GM23338 (cell line): ENCODE measurements at regions not wholly inside any gene's neighbourhood (a gene's known extent, or its start where the extent isn't known, plus 50 kb on each side); places are given as distances from the start of the nearest gene placed in this dataset.

ENCODE experiments used
- ATAC-seq: fragments of 200-7000 bp; cut with Tn5 transposase; 3 replicates; pipeline ENCODE4 v1.9.1; 2020
- DNase-seq: peaks from one replicate; pipeline ENCODE4 v3.0.0-alpha.2; 2015; ENCODE audit warnings: low spot score
- H2AFZ ChIP-seq: fragments of 200-600 bp; sonication (generic); 2 replicates; pipeline ENCODE4 v1.8.0; 2016; ENCODE audit warnings: antibody characterized with exemption, mild to moderate bottlenecking, moderate library complexity
- H3F3A ChIP-seq: fragments of 200-600 bp; sonication (generic); replicated peaks from 2 replicates; pipeline ENCODE4 v1.8.0; 2017; ENCODE audit warnings: antibody characterized with exemption, mixed run types, low read depth
- H3K27ac ChIP-seq: fragments of 200-600 bp; sonication (generic); 2 replicates; pipeline ENCODE4 v1.6.1; 2016; ENCODE audit warnings: low read depth
- H3K27me3 ChIP-seq: fragments of 200-600 bp; sonication (generic); 2 replicates; pipeline ENCODE4 v1.8.0; 2016; ENCODE audit warnings: mild to moderate bottlenecking, mixed run types, moderate library complexity; ENCODE audit not compliant: insufficient read depth
- H3K36me3 ChIP-seq: fragments of 200-600 bp; sonication (generic); 2 replicates; pipeline ENCODE4 v1.8.0; 2016; ENCODE audit warnings: mild to moderate bottlenecking; ENCODE audit not compliant: insufficient read depth
- H3K4me1 ChIP-seq: fragments of 200-600 bp; sonication (generic); 2 replicates; pipeline ENCODE4 v1.8.0; 2016; ENCODE audit warnings: mild to moderate bottlenecking, moderate library complexity; ENCODE audit not compliant: insufficient read depth
- H3K4me2 ChIP-seq: fragments of 200-600 bp; sonication (generic); 2 replicates; pipeline ENCODE4 v1.7.1; 2017; ENCODE audit warnings: mixed run types
- H3K4me3 ChIP-seq: fragments of 200-600 bp; sonication (generic); 2 replicates; pipeline ENCODE4 v1.6.1; 2016; ENCODE audit warnings: mixed run types
- H3K79me2 ChIP-seq: fragments of 200-600 bp; sonication (generic); replicated peaks from 2 replicates; pipeline ENCODE4 v1.8.0; 2017; ENCODE audit warnings: mild to moderate bottlenecking; ENCODE audit not compliant: insufficient read depth
- H3K9me2 ChIP-seq: fragments of 200-600 bp; sonication (generic); 2 replicates; pipeline ENCODE4 v1.8.0; 2017; ENCODE audit not compliant: insufficient read depth
- H4K20me1 ChIP-seq: fragments of 200-600 bp; sonication (generic); replicated peaks from 2 replicates; pipeline ENCODE4 v1.8.0; 2017; ENCODE audit warnings: mild to moderate bottlenecking; ENCODE audit not compliant: insufficient read depth
- H3K27ac Mint-ChIP-seq: 2 replicates; pipeline ENCODE4 v1.8.0; 2020; ENCODE audit warnings: inconsistent platforms, mild to moderate bottlenecking, moderate library complexity, mixed read lengths
- H3K27me3 Mint-ChIP-seq: 3 replicates; pipeline ENCODE4 v1.8.0; 2022; ENCODE audit warnings: low read depth, mild to moderate bottlenecking, moderate library complexity, mixed read lengths, inconsistent platforms; ENCODE audit not compliant: insufficient read depth, poor library complexity
- H3K36me3 Mint-ChIP-seq: 3 replicates; pipeline ENCODE4 v1.8.0; 2021; ENCODE audit warnings: low read depth, mild to moderate bottlenecking, inconsistent platforms, moderate library complexity, mixed read lengths
- H3K4me1 Mint-ChIP-seq: 3 replicates; pipeline ENCODE4 v1.8.0; 2020; ENCODE audit warnings: mild to moderate bottlenecking, inconsistent platforms, mixed read lengths
- H3K4me3 Mint-ChIP-seq: 3 replicates; pipeline ENCODE4 v1.8.0; 2021; ENCODE audit warnings: moderate library complexity, mild to moderate bottlenecking, inconsistent platforms, mixed read lengths
- H3K9me3 Mint-ChIP-seq: 3 replicates; pipeline ENCODE4 v1.8.0; 2020; ENCODE audit warnings: moderate library complexity, mild to moderate bottlenecking, inconsistent platforms, mixed read lengths
- CREB1 ChIP-seq: fragments of 250-450 bp; sonication (Bioruptor Pico); IDR thresholded peaks from 2 replicates; pipeline ENCODE4 v1.5.0; 2020; ENCODE audit warnings: low read depth, mild to moderate bottlenecking, moderate library complexity
- EZH2 ChIP-seq: fragments of 200-600 bp; sonication (generic); IDR thresholded peaks from one replicate; pipeline ENCODE4 v1.8.0; 2017; ENCODE audit warnings: antibody characterized with exemption, mild to moderate bottlenecking, low read depth; ENCODE audit not compliant: unreplicated experiment
- EZH2phosphoT487 ChIP-seq: fragments of 200-600 bp; sonication (generic); IDR thresholded peaks from one replicate; pipeline ENCODE4 v1.8.1; 2018; ENCODE audit warnings: antibody characterized with exemption; ENCODE audit not compliant: unreplicated experiment
- JUNB ChIP-seq: IDR thresholded peaks from one replicate; pipeline ENCODE4 v1.6.1; 2016; ENCODE audit warnings: antibody characterized with exemption; ENCODE audit not compliant: unreplicated experiment
- NANOG ChIP-seq: IDR thresholded peaks from 2 replicates; pipeline ENCODE4 v1.6.1; 2016; ENCODE audit warnings: antibody characterized with exemption, borderline replicate concordance
- POLR2AphosphoS5 ChIP-seq: IDR thresholded peaks from 2 replicates; pipeline ENCODE4 v1.6.1; 2016; ENCODE audit warnings: antibody characterized with exemption, low read depth
- REST ChIP-seq: IDR thresholded peaks from one replicate; pipeline ENCODE4 v1.6.1; 2018; ENCODE audit warnings: antibody characterized with exemption; ENCODE audit not compliant: unreplicated experiment
- STAT1 ChIP-seq: IDR thresholded peaks from one replicate; pipeline ENCODE4 v1.6.1; 2016; ENCODE audit warnings: antibody characterized with exemption; ENCODE audit not compliant: unreplicated experiment
- ZNF114 ChIP-seq: fragments of 250-450 bp; sonication (Bioruptor Pico); IDR thresholded peaks from 2 replicates; pipeline ENCODE4 v1.5.0; 2020; ENCODE audit warnings: mild to moderate bottlenecking, moderate library complexity
- ZNF331 ChIP-seq: fragments of 250-450 bp; sonication (Bioruptor Pico); IDR thresholded peaks from 2 replicates; pipeline ENCODE4 v1.5.0; 2020; ENCODE audit warnings: low read depth, mild to moderate bottlenecking, moderate library complexity
- TF ChIP-seq, protein P1 (sequence below): fragments of 250-450 bp; sonication (Bioruptor Pico); IDR thresholded peaks from 2 replicates; pipeline ENCODE4 v1.5.0; 2020; ENCODE audit warnings: mild to moderate bottlenecking, moderate library complexity
- TF ChIP-seq, protein P2 (sequence below): IDR thresholded peaks from 2 replicates; pipeline ENCODE4 v1.6.1; 2016; ENCODE audit warnings: antibody characterized with exemption
- TF ChIP-seq, protein P3 (sequence below), 2 experiments: fragments of 200-600 bp in 1 of 2; sonication (generic) in 1 of 2; conservative IDR thresholded peaks; 2 replicates each; pipeline versions ENCODE4 v1.5.1 to v1.6.1; 2016 to 2017; ENCODE audit warnings: antibody characterized with exemption in 2 of 2, low read depth in 2 of 2, mild to moderate bottlenecking in 2 of 2, moderate library complexity in 1 of 2

GRCh38 chr6:140548366-140548765 is 1173.9 kb upstream of the CITED2 start:
- DNase-seq (no peak), ATAC-seq (no peak)
- Mint-ChIP-seq H3K9me3 (peaks cover 9% of the 10 kb centered on the region), H3K27me3 (no peaks in the 10 kb centered on the region), H3K4me3 (no peak overlapping the region), H3K36me3 (peaks cover 2% of the 10 kb centered on the region; the same call in 2 of the 3 replicates), H3K27ac (no peak overlapping the region), H3K4me1 (no peaks in the 10 kb centered on the region)
- H3K9me2 ChIP-seq: peaks cover 5% of the 10 kb centered on the region; the same call in 1 of the 2 replicates
- no peaks in the 10 kb centered on the region for H3F3A ChIP-seq
- no peak overlapping the region for H3K4me3 ChIP-seq
- H3K27me3 ChIP-seq: no peaks in the 10 kb centered on the region
- no peaks in the 10 kb centered on the region for H3K4me1 ChIP-seq
- H3K79me2 ChIP-seq: no peaks in the 10 kb centered on the region
- H3K36me3 ChIP-seq: no peaks in the 10 kb centered on the region
- H3K27ac ChIP-seq: no peak overlapping the region
- H2AFZ ChIP-seq: no peak overlapping the region
- TF ChIP-seq REST (no peak), EZH2phosphoT487 (no peak), ZNF114 (CRISPR knock-in tag) (no peak), JUNB (no peak), POLR2AphosphoS5 (no peak), NANOG (no peak), CREB1 (CRISPR knock-in tag) (no peak), ZNF331 (no peak), EZH2 (no peak), STAT1 (no peak)
- TF ChIP-seq, protein P1, sequence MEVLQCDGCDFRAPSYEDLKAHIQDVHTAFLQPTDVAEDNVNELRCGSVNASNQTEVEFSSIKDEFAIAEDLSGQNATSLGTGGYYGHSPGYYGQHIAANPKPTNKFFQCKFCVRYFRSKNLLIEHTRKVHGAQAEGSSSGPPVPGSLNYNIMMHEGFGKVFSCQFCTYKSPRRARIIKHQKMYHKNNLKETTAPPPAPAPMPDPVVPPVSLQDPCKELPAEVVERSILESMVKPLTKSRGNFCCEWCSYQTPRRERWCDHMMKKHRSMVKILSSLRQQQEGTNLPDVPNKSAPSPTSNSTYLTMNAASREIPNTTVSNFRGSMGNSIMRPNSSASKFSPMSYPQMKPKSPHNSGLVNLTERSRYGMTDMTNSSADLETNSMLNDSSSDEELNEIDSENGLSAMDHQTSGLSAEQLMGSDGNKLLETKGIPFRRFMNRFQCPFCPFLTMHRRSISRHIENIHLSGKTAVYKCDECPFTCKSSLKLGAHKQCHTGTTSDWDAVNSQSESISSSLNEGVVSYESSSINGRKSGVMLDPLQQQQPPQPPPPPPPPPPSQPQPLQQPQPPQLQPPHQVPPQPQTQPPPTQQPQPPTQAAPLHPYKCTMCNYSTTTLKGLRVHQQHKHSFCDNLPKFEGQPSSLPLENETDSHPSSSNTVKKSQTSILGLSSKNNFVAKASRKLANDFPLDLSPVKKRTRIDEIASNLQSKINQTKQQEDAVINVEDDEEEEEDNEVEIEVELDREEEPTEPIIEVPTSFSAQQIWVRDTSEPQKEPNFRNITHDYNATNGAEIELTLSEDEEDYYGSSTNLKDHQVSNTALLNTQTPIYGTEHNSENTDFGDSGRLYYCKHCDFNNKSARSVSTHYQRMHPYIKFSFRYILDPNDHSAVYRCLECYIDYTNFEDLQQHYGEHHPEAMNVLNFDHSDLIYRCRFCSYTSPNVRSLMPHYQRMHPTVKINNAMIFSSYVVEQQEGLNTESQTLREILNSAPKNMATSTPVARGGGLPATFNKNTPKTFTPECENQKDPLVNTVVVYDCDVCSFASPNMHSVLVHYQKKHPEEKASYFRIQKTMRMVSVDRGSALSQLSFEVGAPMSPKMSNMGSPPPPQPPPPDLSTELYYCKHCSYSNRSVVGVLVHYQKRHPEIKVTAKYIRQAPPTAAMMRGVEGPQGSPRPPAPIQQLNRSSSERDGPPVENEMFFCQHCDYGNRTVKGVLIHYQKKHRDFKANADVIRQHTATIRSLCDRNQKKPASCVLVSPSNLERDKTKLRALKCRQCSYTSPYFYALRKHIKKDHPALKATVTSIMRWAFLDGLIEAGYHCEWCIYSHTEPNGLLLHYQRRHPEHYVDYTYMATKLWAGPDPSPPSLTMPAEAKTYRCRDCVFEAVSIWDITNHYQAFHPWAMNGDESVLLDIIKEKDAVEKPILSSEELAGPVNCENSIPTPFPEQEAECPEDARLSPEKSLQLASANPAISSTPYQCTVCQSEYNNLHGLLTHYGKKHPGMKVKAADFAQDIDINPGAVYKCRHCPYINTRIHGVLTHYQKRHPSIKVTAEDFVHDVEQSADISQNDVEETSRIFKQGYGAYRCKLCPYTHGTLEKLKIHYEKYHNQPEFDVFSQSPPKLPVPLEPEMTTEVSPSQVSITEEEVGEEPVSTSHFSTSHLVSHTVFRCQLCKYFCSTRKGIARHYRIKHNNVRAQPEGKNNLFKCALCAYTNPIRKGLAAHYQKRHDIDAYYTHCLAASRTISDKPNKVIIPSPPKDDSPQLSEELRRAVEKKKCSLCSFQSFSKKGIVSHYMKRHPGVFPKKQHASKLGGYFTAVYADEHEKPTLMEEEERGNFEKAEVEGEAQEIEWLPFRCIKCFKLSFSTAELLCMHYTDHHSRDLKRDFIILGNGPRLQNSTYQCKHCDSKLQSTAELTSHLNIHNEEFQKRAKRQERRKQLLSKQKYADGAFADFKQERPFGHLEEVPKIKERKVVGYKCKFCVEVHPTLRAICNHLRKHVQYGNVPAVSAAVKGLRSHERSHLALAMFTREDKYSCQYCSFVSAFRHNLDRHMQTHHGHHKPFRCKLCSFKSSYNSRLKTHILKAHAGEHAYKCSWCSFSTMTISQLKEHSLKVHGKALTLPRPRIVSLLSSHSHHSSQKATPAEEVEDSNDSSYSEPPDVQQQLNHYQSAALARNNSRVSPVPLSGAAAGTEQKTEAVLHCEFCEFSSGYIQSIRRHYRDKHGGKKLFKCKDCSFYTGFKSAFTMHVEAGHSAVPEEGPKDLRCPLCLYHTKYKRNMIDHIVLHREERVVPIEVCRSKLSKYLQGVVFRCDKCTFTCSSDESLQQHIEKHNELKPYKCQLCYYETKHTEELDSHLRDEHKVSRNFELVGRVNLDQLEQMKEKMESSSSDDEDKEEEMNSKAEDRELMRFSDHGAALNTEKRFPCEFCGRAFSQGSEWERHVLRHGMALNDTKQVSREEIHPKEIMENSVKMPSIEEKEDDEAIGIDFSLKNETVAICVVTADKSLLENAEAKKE: no peak
- TF ChIP-seq, protein P2, sequence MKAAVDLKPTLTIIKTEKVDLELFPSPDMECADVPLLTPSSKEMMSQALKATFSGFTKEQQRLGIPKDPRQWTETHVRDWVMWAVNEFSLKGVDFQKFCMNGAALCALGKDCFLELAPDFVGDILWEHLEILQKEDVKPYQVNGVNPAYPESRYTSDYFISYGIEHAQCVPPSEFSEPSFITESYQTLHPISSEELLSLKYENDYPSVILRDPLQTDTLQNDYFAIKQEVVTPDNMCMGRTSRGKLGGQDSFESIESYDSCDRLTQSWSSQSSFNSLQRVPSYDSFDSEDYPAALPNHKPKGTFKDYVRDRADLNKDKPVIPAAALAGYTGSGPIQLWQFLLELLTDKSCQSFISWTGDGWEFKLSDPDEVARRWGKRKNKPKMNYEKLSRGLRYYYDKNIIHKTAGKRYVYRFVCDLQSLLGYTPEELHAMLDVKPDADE: no peak
- TF ChIP-seq, protein P3, sequence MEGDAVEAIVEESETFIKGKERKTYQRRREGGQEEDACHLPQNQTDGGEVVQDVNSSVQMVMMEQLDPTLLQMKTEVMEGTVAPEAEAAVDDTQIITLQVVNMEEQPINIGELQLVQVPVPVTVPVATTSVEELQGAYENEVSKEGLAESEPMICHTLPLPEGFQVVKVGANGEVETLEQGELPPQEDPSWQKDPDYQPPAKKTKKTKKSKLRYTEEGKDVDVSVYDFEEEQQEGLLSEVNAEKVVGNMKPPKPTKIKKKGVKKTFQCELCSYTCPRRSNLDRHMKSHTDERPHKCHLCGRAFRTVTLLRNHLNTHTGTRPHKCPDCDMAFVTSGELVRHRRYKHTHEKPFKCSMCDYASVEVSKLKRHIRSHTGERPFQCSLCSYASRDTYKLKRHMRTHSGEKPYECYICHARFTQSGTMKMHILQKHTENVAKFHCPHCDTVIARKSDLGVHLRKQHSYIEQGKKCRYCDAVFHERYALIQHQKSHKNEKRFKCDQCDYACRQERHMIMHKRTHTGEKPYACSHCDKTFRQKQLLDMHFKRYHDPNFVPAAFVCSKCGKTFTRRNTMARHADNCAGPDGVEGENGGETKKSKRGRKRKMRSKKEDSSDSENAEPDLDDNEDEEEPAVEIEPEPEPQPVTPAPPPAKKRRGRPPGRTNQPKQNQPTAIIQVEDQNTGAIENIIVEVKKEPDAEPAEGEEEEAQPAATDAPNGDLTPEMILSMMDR (conservative IDR thresholded peaks at IDR 0.05; ENCODE audit: low read depth in 2 of 2): no peak
- no peak overlapping the region for H3K4me2 ChIP-seq
- no peaks in the 10 kb centered on the region for H4K20me1 ChIP-seq
